IPS DF 4.7 (cell line): ENCODE measurements at regions not wholly inside any gene's neighbourhood (a gene's known extent, or its start where the extent isn't known, plus 50 kb on each side); places are given as distances from the start of the nearest gene placed in this dataset.

ENCODE experiments used
- DNase-seq: peaks from one replicate; pipeline ENCODE4 v3.0.0-alpha.2; 2013; ENCODE audit warnings: low spot score; ENCODE audit errors: extremely low read depth

DNA sequence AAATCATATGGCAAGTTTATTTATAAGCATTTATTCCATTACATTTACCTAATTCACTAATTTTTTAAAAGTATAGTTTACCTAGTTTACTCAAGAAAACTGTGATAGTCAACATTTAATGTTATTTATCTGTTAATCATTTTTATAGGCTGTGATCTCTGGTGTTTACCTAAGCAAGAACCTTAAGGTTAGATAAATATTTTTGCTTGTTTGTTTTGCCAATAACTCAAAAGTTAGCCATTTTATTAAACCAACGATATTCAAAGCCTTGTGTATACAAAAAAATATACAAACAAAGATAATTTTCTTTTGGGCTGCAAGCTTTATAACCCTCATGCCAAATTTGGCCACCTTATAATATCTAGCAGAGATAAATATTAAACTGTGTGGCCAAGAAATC is 157.3 kb downstream of the SLCO1B3 start:
- DNase-seq: no peak

DNA sequence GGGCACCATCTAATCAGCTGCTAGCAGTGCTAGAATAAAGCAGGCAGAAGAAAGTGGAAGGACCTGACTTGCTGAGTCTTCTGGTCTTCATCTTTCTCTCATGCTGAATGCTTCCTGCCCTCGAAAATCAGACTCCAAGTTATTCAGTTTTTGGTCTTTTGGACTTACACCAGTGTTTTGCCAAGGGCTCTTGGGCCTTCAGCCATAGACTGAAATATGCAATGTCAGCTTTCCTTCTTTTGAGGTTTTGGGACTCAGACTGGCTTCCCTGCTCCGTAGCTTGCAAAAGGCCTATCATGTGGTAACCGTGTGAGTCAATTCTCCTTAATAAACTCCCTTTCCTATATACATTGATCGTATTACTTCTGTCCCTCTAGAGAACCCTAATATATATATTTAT is 159.3 kb downstream of the SLCO1B3 start:
- DNase-seq: no peak

DNA sequence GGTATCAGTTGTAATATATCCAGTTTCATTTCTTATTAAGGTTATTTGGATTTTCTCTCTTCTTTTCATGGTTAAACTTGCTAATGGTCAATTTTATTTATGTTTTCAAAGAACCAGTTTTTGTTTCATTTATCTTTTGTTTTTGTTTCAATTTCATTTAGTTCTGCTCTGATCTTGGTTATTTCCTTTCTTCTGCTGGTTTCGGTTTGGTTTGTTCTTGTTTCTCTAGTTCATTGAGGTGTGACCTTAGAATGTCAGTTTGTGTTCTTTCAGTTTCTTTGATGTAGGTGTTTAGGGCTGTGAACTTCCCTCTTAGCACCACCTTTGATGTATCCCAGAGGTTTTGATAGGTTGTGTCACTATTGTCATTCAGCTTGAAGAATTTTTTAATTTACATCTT is 145.6 kb upstream of the SLCO1B1 start:
- no peak for DNase-seq

DNA sequence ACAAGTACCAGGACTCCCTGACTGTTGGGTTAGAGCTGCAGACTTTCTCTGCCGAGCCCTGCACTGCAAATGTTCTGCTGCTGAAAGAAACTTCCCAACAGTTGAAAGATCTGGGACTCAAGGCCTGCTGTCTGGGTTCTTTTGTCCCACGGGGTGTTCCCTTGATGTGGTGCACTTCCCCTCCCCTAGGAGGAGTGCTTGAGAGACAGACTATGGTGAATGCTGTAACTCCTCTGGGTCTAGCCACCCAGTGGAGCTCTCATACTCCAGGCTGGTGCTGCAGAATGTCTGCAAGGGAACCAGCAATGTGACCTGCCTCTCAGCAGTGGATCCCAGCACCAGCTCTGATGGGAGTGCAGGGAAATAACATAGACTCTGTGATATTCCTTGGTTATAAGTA is 129.2 kb upstream of the SLCO1B1 start:
- peak; percentile 7 for DNase-seq

DNA sequence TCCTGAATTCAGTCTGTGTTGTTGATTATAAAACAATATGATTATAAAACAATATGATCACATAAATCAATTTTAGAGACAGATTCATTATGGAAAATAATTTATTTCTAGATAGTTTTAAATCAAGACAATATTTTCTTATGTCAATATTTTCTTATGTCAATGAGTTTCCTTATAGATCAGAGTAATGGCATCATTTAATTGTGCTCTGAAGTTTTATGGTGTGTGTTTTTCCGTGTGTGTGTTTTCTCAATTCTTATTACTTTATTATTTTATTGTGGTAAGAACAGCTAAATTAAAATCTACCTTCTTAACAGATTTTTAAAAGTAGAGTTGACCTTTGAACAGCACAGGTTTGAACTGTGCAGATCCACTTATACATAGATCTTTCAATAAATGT is 105.3 kb upstream of the SLCO1B1 start:
- no peak for DNase-seq

DNA sequence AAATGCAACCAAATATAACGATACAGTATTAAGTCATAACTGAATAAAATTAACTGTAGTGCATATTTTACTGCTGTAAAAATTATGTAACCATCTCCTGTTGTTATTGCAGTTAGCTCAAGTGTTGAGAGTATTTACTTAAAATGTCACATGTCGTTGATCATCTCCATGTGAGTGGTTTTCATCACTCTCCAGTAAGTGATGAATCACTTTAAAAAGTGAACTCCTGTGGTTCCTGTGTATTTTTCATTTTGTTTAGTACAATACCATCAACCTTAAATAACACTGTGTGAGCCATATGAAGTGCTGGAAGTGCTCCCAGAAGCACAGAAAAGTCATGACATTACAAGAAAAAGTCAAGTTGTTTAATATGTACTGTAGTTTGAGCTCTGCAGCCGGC is 104.7 kb upstream of the SLCO1B1 start:
- no peak for DNase-seq

DNA sequence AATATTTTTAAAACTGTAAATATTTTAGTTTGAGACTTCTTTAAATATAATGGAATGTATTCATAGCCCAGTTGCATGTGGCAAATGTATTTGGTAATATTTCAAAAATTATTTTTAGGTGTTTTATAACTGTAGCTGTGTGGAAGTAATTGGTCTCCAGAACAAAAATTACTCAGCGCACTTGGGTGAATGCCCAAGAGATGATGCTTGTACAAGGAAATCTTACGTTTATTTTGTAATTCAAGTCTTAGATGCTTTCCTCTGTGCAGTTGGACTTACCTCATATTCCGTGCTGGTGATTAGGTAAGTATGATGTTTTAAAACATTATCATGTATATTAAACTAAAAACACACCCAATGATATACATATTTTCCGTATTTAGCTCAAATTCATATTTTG is 76.7 kb upstream of the SLCO1B1 start:
- no peak for DNase-seq

DNA sequence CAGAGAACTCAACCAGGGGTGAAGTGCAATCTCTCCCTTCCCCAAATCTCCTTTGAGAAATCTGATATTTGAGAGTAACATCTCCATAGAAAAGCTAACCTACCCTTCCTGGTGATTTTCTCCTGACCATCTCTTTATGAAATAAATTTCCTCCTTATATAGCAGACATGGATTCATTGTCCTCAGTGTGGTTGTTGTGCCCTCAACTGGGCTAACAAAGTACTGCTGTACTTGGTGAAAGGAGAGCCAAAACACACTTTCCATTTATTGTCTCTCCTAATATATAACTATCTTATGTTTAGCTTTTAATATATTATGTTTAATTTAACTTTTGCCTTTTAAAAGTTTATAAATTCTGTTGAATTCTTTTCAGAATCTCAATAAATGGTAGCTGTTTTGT is 65.1 kb upstream of the SLCO1B1 start:
- DNase-seq: no peak

DNA sequence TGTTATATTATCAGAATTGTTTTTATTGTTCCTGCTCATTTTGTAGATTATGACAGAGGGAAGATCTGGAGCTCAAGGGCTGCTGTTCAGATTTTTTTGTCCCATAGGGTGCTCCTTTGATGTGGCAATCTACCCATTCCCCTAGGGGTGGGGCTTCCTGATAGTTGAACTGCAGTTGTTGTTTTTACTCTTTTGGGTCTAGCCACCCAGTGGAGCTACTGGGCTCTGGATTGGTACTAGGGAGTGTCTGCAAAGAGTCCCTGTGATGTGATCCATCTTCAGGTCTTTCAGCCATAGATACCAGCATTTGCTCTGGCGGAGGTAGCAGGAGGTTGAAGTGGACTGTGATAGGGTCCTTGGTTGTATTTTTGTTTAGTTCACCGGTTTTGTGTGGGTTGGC is 57.9 kb upstream of the SLCO1B1 start:
- DNase-seq: no peak

DNA sequence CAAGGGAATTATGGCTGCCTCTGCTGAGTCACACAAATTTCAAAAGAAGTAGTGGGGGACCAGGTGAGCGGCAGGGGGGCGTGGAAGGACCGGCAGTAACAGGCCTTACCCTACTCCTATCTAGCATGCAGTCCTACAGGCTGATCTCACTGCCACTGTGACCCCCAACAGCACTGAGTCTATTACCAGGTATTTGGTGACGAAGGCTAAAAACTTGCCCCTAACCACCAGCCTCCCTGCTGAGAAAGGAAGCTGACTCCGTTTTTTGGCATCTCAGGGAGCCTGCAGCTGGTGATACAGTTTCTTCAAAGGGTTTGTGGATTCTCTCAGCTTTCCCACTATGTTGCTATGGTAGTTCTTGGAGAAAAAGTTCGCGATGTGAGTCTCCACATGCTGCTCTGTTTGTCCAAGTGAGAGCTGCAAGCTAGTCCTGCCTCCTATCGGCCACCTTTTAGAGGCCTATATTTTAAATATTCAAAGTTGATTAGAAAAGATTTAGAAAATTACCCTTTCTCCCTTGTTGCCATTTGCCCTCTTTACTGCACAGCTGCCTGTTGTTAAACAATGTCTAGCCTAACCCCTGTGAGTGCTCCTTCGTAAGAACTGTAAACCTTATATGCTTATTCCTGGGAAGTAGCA is 57.1 kb upstream of the SLCO1B1 start:
- no peak for DNase-seq
